HG02885 (cell line): ENCODE measurements at regions not wholly inside any gene's neighbourhood (a gene's known extent, or its start where the extent isn't known, plus 50 kb on each side); places are given as distances from the start of the nearest gene placed in this dataset.
"Not testable (repeated sequence)": the region's sequence is repeated elsewhere in the genome, so short reads cannot be mapped to it uniquely, and the experiment has no call there.

Experiments
- ATAC-seq: cut with Tn5 transposase; IDR thresholded peaks from one replicate; pipeline ENCODE4 v1.9.1; 2021; ENCODE audit warnings: mild to moderate bottlenecking; ENCODE audit not compliant: unreplicated experiment, poor library complexity

- ATAC-seq, result no peak
Measured at GRCh38 chr3:176378789-176379188, 818.5 kb downstream of the TBL1XR1 start.

- ATAC-seq, result no peak
Measured at GRCh38 chr3:176376531-176376930, 820.8 kb downstream of the TBL1XR1 start.

GRCh38 chr3:176375519-176375918, 821.8 kb downstream of the TBL1XR1 start:
- no peak for ATAC-seq

DNA sequence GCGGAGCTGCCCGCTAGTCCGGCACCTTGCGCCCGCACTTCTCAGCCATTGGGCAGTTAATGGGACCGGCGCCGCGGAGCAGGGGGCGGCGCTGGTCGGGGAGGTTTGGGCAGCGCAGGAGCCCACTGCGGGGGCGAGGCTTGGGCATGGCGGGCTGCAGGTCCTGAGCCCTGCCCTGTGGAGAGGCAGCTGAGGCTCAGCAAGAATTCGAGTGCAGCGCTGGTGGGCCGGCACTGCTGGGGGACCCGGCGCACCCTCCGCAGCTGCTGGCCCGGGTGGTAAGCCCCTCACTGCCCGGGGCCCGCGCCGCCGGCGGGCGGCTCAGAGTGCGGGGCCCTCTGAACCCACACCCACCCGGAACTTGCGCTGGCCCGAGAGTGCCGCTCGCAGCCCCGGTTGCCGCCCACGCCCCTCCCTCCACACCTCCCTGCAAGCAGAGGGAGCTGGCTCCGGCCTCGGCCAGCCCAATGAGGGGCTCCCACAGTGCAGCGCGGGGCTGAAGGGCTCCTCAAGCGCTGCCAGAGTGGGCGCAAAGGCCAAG, 835.0 kb downstream of the TBL1XR1 start:
- no peak for ATAC-seq

DNA sequence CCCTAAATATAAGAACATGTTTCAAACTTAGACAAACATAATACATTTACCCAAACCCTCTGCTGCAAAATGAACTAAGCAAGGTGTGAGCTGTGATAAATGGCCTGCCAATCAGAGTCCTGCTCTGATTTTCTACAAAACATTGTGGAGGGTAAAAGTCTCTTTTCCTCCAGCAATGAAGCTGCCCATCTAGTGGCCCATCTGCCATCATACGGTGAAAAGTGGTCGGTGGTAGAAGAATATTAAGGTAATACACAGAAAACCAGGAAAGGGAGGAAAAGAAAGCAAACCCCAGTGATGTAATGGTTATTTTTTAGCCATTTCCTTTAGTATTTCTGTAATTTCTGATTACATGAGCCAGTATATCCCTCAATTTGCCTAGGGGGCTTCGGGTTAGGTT, 838.1 kb downstream of the TBL1XR1 start:
- no peak for ATAC-seq

DNA sequence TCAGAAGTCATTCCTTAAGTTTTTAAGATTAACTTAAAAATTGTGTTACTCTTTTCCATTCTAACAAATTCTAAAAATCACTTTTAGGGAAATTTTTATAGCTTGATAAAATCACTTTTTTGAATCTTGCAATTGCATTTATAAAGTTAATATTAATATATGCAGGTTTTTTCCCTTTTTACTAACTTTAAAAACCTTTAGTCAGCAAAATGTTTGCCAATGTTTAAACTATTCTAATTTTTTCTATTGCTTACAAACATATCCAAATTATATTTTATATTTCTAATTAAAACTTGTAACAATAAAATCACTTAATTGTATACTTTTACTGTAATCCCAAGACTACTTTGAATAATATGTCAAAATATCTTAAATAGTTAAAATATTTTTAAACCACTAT, 839.4 kb downstream of the TBL1XR1 start:
- ATAC-seq, result no peak

DNA sequence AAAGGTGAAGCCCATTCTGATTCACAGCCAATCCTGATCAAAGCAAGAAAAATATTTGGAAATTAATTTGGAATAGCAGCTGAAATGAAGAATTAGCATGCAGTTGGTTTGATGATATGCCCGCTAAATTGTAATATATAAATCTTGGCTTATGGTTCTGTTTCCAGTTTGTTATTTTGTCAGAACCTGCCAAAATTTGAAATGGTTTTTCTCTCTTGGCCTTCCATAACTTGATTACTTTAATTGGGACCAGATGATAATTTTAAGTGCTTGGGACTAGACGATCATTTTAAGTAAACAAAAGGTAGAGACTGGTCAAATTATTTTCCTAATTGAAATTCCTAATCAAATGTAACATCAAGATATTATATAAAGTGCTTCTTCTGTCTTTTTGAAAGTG, 842.4 kb downstream of the TBL1XR1 start:
- no peak for ATAC-seq

GRCh38 chr3:176352716-176353334, 844.5 kb downstream of the TBL1XR1 start:
- ATAC-seq, result no peak

DNA sequence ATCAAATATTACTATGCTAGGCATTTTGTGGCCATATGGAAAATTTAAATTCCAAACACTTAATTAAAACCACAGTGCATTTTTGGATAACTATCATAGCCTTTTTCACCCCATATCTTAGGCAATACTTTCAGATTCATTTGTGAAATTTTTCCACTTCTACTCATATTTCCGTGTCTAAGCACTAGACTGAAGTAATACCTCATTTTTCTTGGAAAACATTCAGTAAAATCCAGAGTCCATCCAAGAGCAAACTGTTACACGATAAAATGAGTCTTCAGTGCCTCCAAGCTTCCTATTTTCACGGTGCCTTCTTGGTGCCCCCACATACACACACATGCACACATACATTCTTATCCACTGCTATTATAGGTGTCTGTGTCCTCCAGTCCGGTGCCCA, 845.9 kb downstream of the TBL1XR1 start:
- ATAC-seq, result no peak

GRCh38 chr3:176349706-176350105, 847.6 kb downstream of the TBL1XR1 start:
- no peak for ATAC-seq

DNA sequence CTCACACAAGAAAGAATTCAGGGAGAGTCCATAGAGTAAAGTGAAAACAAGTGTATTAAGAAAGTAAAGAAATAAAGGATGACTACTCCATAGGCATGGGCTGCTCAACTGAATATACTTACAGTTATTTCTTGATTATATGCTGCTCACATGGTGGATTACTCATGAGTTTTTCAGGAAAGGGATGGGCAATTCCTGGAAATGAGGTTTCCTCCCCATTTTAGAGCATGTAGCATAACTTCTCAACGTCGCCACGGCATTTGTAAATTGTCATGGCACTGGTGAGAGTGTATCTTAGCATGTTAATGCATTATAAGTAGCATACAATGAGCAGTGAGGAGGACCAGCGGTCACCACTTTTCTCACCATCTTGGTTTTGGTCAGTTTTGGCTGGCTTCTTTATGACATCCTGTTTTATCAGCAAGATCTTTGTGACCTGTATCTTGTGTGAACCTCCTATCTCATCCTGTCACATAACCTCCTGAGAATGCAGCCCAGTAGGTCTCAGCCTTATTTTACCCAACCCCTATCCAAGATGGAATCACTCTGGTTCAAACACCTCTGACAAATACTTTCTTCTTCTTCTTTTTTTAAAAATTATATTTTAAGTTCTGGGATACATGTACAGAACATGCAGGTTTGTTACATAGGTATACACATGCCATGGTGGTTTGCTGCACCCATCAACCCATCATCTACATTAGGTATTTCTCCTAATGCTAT, 849.7 kb downstream of the TBL1XR1 start:
- no peak for ATAC-seq

- no peak for ATAC-seq
Measured at GRCh38 chr3:176341963-176342362, 855.3 kb downstream of the TBL1XR1 start.

GRCh38 chr3:176328666-176329065, 868.6 kb downstream of the TBL1XR1 start:
- ATAC-seq, result no peak

GRCh38 chr3:176328198-176328597, 869.1 kb downstream of the TBL1XR1 start:
- no peak for ATAC-seq

DNA sequence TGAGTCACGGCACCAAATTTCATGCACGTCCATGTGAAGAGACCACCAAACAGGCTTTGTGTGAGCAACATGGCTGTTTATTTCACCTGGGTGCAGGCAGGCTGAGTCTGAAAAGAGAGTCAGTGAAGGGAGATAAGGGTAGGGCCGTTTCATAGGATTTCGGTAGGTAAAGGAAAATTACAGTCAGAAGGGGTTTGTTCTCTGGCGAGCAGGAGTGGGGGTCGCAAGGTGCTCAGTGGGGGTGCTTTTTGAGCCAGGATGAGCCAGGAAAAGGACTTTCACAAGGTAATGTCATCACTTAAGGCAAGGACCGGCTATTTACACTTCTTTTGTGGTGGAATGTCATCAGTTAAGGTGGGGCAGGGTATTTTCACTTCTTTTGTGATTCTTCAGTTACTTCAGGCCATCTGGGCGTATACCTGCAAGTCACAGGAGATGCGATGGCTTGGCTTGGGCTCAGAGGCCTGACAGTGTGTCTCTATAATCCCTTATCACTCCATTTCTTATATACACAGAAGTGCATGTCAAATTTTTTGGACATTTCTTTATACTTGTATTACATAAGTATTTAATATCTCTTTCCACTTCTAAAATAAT, 870.3 kb downstream of the TBL1XR1 start:
- not testable (repeated sequence) for ATAC-seq

- not testable (repeated sequence) for ATAC-seq
Measured at GRCh38 chr3:176321532-176321931, 875.8 kb downstream of the TBL1XR1 start.

GRCh38 chr3:176321099-176321498, 876.2 kb downstream of the TBL1XR1 start:
- no peak for ATAC-seq

- no peak for ATAC-seq
Measured at GRCh38 chr3:176313426-176313825, 883.9 kb downstream of the TBL1XR1 start.

DNA sequence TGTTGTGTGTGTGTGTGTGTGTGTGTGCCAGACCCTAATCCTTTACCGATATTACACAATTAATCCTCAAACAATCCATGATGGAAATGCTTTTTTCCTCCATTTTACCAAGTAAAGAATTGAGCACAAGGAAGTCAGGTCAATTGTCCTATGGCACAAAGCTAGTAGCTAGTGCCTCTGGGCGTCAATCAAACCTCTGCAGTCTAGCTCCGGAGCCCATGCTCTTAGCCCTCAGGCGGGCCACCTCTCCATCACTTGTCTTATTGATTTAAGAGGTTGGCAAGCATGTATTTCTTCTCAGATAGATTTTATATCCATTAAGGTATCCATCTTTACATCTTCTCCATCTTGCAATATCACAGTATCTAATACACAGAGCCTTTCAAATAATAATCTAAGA, 886.6 kb downstream of the TBL1XR1 start:
- no peak for ATAC-seq

DNA sequence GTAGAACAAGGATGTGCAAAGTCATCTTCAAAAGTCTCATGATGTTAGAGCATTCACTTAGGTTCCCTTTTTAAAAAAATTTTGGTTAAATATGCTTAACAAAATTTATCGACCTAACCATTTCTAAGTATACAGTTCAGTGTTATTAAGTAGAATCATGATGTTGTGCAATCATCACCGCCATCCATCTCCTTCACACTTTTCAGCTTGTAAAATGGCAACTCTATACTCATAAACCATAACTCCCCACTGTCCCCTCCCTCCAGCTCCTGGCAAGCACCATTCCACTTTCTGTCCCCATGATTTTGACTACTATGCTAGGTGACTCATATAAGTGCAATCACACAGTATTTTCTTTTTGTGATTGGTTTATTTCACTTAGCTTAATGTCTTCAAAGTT, 895.0 kb downstream of the TBL1XR1 start:
- ATAC-seq, result no peak

DNA sequence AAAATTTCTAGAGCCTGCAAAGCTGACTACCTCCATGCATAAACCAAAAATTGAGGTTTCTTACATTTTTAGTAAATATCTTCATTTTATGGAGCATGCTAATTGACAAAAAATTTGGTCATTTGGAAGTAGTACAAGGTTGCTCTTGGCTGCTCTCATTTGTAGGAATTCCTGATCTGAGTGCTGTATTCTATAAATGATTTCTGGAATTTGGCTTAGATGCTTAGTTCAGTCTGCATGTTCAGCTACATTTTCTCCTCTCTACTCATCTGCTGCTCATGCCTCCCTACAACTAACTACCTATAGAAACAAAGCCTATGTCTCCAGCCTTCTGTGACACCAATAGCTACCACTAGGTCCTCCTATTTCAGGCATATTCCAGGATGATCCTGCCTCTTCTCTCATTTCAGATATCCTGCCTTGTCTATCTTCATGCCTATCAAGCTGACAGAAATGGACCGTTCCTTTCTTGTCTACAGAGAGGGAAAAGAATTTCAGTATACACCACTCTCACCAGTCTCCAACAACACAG, 901.1 kb downstream of the TBL1XR1 start:
- no peak for ATAC-seq
